ENCODE measurements at regions not wholly inside any gene's neighbourhood (a gene's known extent, or its start where the extent isn't known, plus 50 kb on each side); places are given as distances from the start of the nearest gene placed in this dataset.

- H3K36me3 ChIP-seq (replicated peaks; ENCODE audit: insufficient read depth, low read depth): no peaks in the 10 kb centered on the region
- 43% methylated on average over 2 of the region's 2 CpGs for WGBS (ENCODE audit: low lambda C conversion rate, missing lambda C conversion rate)
- no peaks in the 10 kb centered on the region for H3K27me3 ChIP-seq
- no peak overlapping the region for H3K27ac ChIP-seq
- no peak overlapping the region for H2AFZ ChIP-seq
- H3K79me2 ChIP-seq: no peaks in the 10 kb centered on the region
- TF ChIP-seq, protein P1, sequence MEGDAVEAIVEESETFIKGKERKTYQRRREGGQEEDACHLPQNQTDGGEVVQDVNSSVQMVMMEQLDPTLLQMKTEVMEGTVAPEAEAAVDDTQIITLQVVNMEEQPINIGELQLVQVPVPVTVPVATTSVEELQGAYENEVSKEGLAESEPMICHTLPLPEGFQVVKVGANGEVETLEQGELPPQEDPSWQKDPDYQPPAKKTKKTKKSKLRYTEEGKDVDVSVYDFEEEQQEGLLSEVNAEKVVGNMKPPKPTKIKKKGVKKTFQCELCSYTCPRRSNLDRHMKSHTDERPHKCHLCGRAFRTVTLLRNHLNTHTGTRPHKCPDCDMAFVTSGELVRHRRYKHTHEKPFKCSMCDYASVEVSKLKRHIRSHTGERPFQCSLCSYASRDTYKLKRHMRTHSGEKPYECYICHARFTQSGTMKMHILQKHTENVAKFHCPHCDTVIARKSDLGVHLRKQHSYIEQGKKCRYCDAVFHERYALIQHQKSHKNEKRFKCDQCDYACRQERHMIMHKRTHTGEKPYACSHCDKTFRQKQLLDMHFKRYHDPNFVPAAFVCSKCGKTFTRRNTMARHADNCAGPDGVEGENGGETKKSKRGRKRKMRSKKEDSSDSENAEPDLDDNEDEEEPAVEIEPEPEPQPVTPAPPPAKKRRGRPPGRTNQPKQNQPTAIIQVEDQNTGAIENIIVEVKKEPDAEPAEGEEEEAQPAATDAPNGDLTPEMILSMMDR (IDR thresholded peaks at IDR 0.05; ENCODE audit: poor library complexity): no peak
- TF ChIP-seq EZH2 (IDR thresholded peaks at IDR 0.05; ENCODE audit: borderline replicate concordance) (no peak), EZH2phosphoT487 (IDR thresholded peaks at IDR 0.05; ENCODE audit: low read depth, severe bottlenecking, unreplicated experiment) (no peak)
- H3K9me3 ChIP-seq (ENCODE audit: low read depth): no peaks in the 10 kb centered on the region
- peaks cover 9% of the 10 kb centered on the region for H3K4me1 ChIP-seq (ENCODE audit: insufficient read depth)
- no peaks in the 10 kb centered on the region for H3K9me2 ChIP-seq (replicated peaks; ENCODE audit: insufficient read depth)
- no peak overlapping the region for H3K4me2 ChIP-seq
- DNase-seq (ENCODE audit: low spot score): no peak
- no peak overlapping the region for H3K4me3 ChIP-seq
- no peaks in the 10 kb centered on the region for H4K20me1 ChIP-seq (ENCODE audit: insufficient read depth, poor library complexity, severe bottlenecking)
Measured at GRCh38 chr3:30974071-30974470, 79.6 kb upstream of the GADL1 start.

DNA sequence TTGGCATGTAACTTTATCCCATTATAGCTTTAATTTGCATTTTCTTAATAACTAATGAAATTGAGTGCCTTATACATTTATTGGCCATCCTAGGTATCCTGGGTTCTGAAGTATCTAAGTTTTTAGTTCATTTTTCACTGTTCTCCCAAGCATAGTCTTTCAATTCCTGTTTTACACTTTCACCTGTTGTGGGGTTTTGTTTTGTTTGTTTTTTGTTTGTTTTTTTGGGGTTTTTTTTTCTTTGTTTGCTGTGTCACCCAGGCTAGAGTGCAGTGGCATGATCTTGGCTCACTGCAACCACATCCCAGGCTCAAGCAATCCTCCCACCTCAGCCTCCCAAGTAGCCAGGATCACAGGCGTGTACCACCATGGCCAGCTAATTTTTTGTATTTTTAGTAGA, 83.1 kb upstream of the GADL1 start:
- TF ChIP-seq EZH2 (IDR thresholded peaks at IDR 0.05; ENCODE audit: borderline replicate concordance) (no peak), EZH2phosphoT487 (IDR thresholded peaks at IDR 0.05; ENCODE audit: low read depth, severe bottlenecking, unreplicated experiment) (no peak)
- TF ChIP-seq, protein P1 (IDR thresholded peaks at IDR 0.05; ENCODE audit: poor library complexity): no peak
- Histone ChIP-seq H2AFZ (no peak overlapping the region), H3K4me2 (no peak overlapping the region), H3K4me3 (no peak overlapping the region), H3K9me3 (ENCODE audit: low read depth) (no peaks in the 10 kb centered on the region), H4K20me1 (ENCODE audit: insufficient read depth, poor library complexity, severe bottlenecking) (no peaks in the 10 kb centered on the region), H3K36me3 (replicated peaks; ENCODE audit: insufficient read depth, low read depth) (no peaks in the 10 kb centered on the region), H3K27ac (no peak overlapping the region), H3K79me2 (no peaks in the 10 kb centered on the region), H3K9me2 (replicated peaks; ENCODE audit: insufficient read depth) (no peaks in the 10 kb centered on the region), H3K27me3 (no peaks in the 10 kb centered on the region), H3K4me1 (ENCODE audit: insufficient read depth) (peaks cover 9% of the 10 kb centered on the region)
- no peak for DNase-seq (ENCODE audit: low spot score)
- 92% methylated on average over 1 of the region's 1 CpG for WGBS (ENCODE audit: low lambda C conversion rate, missing lambda C conversion rate)

GRCh38 chr3:30980993-30981392, 86.5 kb upstream of the GADL1 start:
- Histone ChIP-seq H3K4me2 (no peak overlapping the region), H3K27ac (no peak overlapping the region), H3K4me1 (ENCODE audit: insufficient read depth) (peaks cover 6% of the 10 kb centered on the region), H3K27me3 (no peaks in the 10 kb centered on the region), H3K9me2 (replicated peaks; ENCODE audit: insufficient read depth) (no peaks in the 10 kb centered on the region), H2AFZ (no peak overlapping the region), H4K20me1 (ENCODE audit: insufficient read depth, poor library complexity, severe bottlenecking) (no peaks in the 10 kb centered on the region), H3K9me3 (ENCODE audit: low read depth) (no peaks in the 10 kb centered on the region), H3K36me3 (replicated peaks; ENCODE audit: insufficient read depth, low read depth) (no peaks in the 10 kb centered on the region), H3K4me3 (no peak overlapping the region), H3K79me2 (no peaks in the 10 kb centered on the region)
- no peak for DNase-seq (ENCODE audit: low spot score)
- TF ChIP-seq EZH2 (IDR thresholded peaks at IDR 0.05; ENCODE audit: borderline replicate concordance) (no peak), EZH2phosphoT487 (IDR thresholded peaks at IDR 0.05; ENCODE audit: low read depth, severe bottlenecking, unreplicated experiment) (no peak)
- TF ChIP-seq, protein P1 (IDR thresholded peaks at IDR 0.05; ENCODE audit: poor library complexity): no peak
